ENCODE measurements at regions not wholly inside any gene's neighbourhood (a gene's known extent, or its start where the extent isn't known, plus 50 kb on each side); places are given as distances from the start of the nearest gene placed in this dataset.

DNA sequence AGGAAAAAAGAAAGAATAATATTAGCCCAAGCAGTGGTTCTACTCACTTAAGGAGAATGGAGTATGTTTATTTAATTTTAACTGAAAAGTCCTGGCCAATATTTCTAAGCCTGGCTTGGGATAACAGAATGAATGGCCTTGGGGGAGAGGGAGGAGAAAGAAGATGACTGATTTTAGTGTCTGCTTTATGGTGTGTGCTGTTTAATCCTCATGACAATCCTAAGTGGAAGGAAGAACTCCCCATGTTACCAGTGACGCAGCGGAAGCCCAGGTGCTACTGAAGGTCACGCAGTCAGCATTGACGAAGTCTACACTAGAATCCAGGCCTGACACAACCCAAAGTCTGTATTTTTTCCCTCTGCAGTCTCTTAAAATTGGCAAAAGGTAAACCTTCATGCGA is 50.5 kb downstream of the PALM2AKAP2 start:
- Histone ChIP-seq H3K4me3 (ENCODE audit: low read length) (no peak overlapping the region), H3K27ac (ENCODE audit: low read length) (no peak overlapping the region), H3K4me1 (ENCODE audit: control insufficient read depth, insufficient read depth, low read length) (no peaks in the 10 kb centered on the region), H3K36me3 (ENCODE audit: control insufficient read depth, insufficient read depth, low read length) (no peaks in the 10 kb centered on the region), H3K27me3 (ENCODE audit: control insufficient read depth, insufficient read depth, low read length) (no peaks in the 10 kb centered on the region), H3K9me3 (ENCODE audit: control insufficient read depth, insufficient read depth, low read length) (no peaks in the 10 kb centered on the region)
- H3K27me3 Mint-ChIP-seq (ENCODE audit: low read depth in 2 of 2) = peaks cover 0 to 5% of the 10 kb centered on the region in 2 donors
- intact Hi-C loops (cut with micrococcal nuclease) = no loop called here
- no peaks in the 10 kb centered on the region for H3K4me1 Mint-ChIP-seq
- no peaks in the 10 kb centered on the region for H3K36me3 Mint-ChIP-seq
- H3K27ac Mint-ChIP-seq = no peak overlapping the region
- WGBS (ENCODE audit: insufficient coverage) = 89% methylated on average over 5 of the region's 5 CpGs
- TF ChIP-seq, protein P1, sequence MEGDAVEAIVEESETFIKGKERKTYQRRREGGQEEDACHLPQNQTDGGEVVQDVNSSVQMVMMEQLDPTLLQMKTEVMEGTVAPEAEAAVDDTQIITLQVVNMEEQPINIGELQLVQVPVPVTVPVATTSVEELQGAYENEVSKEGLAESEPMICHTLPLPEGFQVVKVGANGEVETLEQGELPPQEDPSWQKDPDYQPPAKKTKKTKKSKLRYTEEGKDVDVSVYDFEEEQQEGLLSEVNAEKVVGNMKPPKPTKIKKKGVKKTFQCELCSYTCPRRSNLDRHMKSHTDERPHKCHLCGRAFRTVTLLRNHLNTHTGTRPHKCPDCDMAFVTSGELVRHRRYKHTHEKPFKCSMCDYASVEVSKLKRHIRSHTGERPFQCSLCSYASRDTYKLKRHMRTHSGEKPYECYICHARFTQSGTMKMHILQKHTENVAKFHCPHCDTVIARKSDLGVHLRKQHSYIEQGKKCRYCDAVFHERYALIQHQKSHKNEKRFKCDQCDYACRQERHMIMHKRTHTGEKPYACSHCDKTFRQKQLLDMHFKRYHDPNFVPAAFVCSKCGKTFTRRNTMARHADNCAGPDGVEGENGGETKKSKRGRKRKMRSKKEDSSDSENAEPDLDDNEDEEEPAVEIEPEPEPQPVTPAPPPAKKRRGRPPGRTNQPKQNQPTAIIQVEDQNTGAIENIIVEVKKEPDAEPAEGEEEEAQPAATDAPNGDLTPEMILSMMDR (IDR thresholded peaks at IDR 0.05) = no peak
- no peaks in the 10 kb centered on the region for H3K9me3 Mint-ChIP-seq
- ATAC-seq (no peak), DNase-seq (no peak)
- no peak overlapping the region for H3K4me3 Mint-ChIP-seq

DNA sequence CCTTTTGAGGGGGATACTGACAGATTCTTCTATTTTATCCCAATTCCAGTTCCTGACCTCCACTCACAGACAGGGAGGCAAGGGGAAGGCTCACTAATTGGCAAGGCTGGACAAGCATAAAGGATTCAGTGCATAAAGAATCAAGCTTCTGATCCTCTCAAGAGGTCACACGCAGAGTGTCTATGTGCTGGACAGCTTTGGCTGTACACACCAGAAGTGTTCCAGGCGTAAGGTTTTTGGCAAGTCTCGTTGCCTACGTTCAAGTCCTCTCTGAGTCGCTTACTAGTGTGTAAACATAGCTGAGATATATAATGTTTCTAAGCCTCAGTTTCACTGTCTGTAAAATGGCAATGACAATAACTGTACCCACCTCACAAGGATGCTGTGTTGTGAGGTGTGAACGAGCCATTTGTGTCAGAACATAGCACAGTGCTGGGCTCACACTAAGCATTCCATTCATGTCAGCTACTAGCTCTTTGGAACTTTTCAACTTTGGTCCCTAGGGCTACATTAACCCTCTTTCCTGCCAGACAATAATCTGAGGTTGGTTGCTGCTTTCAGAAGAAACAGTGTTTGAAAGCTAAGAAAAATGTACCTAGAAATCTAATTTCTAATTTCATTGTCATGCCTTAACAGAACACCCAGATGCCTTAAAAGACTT is 52.1 kb downstream of the PALM2AKAP2 start:
- no peaks in the 10 kb centered on the region for H3K9me3 Mint-ChIP-seq
- no peaks in the 10 kb centered on the region for H3K36me3 ChIP-seq (ENCODE audit: control insufficient read depth, insufficient read depth, low read length)
- H3K4me1 Mint-ChIP-seq = no peaks in the 10 kb centered on the region
- WGBS (ENCODE audit: insufficient coverage) = 97% methylated on average over 5 of the region's 6 CpGs
- no peak overlapping the region for H3K27ac ChIP-seq (ENCODE audit: low read length)
- no peaks in the 10 kb centered on the region for H3K9me3 ChIP-seq (ENCODE audit: control insufficient read depth, insufficient read depth, low read length)
- DNase-seq (no peak), ATAC-seq (no peak)
- no peaks in the 10 kb centered on the region for H3K36me3 Mint-ChIP-seq
- H3K4me1 ChIP-seq (ENCODE audit: control insufficient read depth, insufficient read depth, low read length) = no peaks in the 10 kb centered on the region
- no peak overlapping the region for H3K4me3 Mint-ChIP-seq
- intact Hi-C loops (cut with micrococcal nuclease) = no loop called here
- TF ChIP-seq, protein P1 (IDR thresholded peaks at IDR 0.05) = no peak
- H3K27me3 ChIP-seq (ENCODE audit: control insufficient read depth, insufficient read depth, low read length) = no peaks in the 10 kb centered on the region
- no peak overlapping the region for H3K4me3 ChIP-seq (ENCODE audit: low read length)
- peaks cover 0 to 5% of the 10 kb centered on the region in 2 donors for H3K27me3 Mint-ChIP-seq (ENCODE audit: low read depth in 2 of 2)
- H3K27ac Mint-ChIP-seq = no peak overlapping the region

DNA sequence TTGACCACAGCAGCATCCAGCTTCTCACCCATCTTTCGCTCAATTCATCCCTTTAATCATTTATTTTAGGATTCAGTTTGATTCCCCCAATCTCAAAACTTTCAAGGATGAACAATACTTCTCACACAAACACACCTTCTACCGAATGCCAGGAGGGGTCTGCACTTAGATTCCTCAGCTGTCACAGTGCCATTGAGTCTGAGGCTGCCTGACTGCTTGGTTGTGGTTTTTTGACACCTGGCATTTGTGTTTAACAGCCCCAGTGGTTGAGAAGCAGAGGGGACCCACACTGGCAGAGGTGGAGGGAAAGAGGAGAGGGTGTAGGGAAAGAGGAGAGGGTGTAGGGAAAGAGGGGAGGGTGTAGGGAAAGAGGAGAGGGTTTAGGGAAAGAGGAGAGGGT is 54.9 kb downstream of the PALM2AKAP2 start:
- no peaks in the 10 kb centered on the region for H3K4me1 ChIP-seq (ENCODE audit: control insufficient read depth, insufficient read depth, low read length)
- no peak overlapping the region for H3K4me3 Mint-ChIP-seq
- intact Hi-C loops (cut with micrococcal nuclease) = no loop called here
- no peaks in the 10 kb centered on the region for H3K9me3 ChIP-seq (ENCODE audit: control insufficient read depth, insufficient read depth, low read length)
- no peak for ATAC-seq
- no peak for DNase-seq
- 80% methylated on average over 2 of the region's 2 CpGs for WGBS (ENCODE audit: insufficient coverage)
- no peak overlapping the region for H3K4me3 ChIP-seq (ENCODE audit: low read length)
- no peaks in the 10 kb centered on the region for H3K27me3 ChIP-seq (ENCODE audit: control insufficient read depth, insufficient read depth, low read length)
- no peaks in the 10 kb centered on the region for H3K4me1 Mint-ChIP-seq
- H3K27ac ChIP-seq (ENCODE audit: low read length) = no peak overlapping the region
- no peaks in the 10 kb centered on the region for H3K36me3 ChIP-seq (ENCODE audit: control insufficient read depth, insufficient read depth, low read length)
- peaks cover 5 to 11% of the 10 kb centered on the region in 2 donors for H3K27me3 Mint-ChIP-seq (ENCODE audit: low read depth in 2 of 2)
- H3K27ac Mint-ChIP-seq = no peak overlapping the region
- TF ChIP-seq, protein P1 (IDR thresholded peaks at IDR 0.05) = no peak
- H3K36me3 Mint-ChIP-seq = no peaks in the 10 kb centered on the region
- no peaks in the 10 kb centered on the region for H3K9me3 Mint-ChIP-seq

DNA sequence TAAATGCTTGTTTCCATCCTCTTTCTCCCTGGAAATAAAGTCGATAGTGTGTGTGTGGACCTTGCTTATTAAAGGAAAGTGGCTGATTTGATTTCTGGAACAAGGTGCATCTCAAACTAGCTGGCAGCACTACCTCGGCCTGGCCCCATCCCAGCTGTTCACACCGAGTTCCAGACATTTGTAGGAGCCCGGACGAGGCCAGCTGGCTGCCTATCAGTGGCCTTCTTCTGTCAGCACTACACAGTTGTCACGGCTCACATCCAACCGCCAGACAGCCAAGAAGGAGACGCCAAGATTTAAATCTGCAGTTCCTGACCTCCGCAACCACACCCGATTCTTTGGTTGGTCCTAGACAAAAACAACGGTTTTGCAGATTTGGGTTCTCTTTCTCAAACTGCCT is 63.6 kb downstream of the PALM2AKAP2 start:
- H3K27me3 ChIP-seq (ENCODE audit: control insufficient read depth, insufficient read depth, low read length) = no peaks in the 10 kb centered on the region
- no peaks in the 10 kb centered on the region for H3K36me3 ChIP-seq (ENCODE audit: control insufficient read depth, insufficient read depth, low read length)
- 88% methylated on average over 11 of the region's 11 CpGs for WGBS (ENCODE audit: insufficient coverage)
- H3K4me1 ChIP-seq (ENCODE audit: control insufficient read depth, insufficient read depth, low read length) = no peaks in the 10 kb centered on the region
- no peak overlapping the region for H3K4me3 ChIP-seq (ENCODE audit: low read length)
- intact Hi-C loops (cut with micrococcal nuclease) = no loop called here
- Mint-ChIP-seq H3K4me3 (no peak overlapping the region), H3K36me3 (no peaks in the 10 kb centered on the region), H3K4me1 (no peaks in the 10 kb centered on the region), H3K27me3 (ENCODE audit: low read depth in 2 of 2) (no peaks in the 10 kb centered on the region), H3K27ac (no peak overlapping the region), H3K9me3 (no peaks in the 10 kb centered on the region)
- TF ChIP-seq, protein P1 (IDR thresholded peaks at IDR 0.05) = no peak
- H3K9me3 ChIP-seq (ENCODE audit: control insufficient read depth, insufficient read depth, low read length) = no peaks in the 10 kb centered on the region
- no peak overlapping the region for H3K27ac ChIP-seq (ENCODE audit: low read length)
- no peak for ATAC-seq
- no peak for DNase-seq
